Small intestine (tissue), 7 donors: ENCODE measurements at regions not wholly inside any gene's neighbourhood (a gene's known extent, or its start where the extent isn't known, plus 50 kb on each side); places are given as distances from the start of the nearest gene placed in this dataset.

Experiments used
- DNase-seq, 2 donors: peaks; one replicate each; pipeline versions ENCODE4 v3.0.0 to v3.0.0-alpha.2; 2013
- FAIRE-seq: peaks from 2 replicates; lab custom pipeline; 2012; peaks lifted over from hg19 to GRCh38; lab: Jason Lieb, UNC
- H3K27ac ChIP-seq, 3 donors: one replicate each; pipeline ENCODE4 v1.5.1; 2013; ENCODE audit warnings: low read length in 2 of 3, mild to moderate bottlenecking in 2 of 3, control low read depth in 1 of 3, inconsistent platforms in 1 of 3, low read depth in 1 of 3, moderate library complexity in 1 of 3
- H3K27me3 ChIP-seq, 3 donors: one replicate each; pipeline ENCODE4 v1.6.1; 2013; ENCODE audit warnings: low read length in 3 of 3, inconsistent platforms in 1 of 3; ENCODE audit not compliant: control insufficient read depth in 3 of 3, insufficient read depth in 3 of 3
- H3K36me3 ChIP-seq, 3 donors: one replicate each; pipeline ENCODE4 v1.6.1; 2013; ENCODE audit warnings: low read length in 3 of 3, inconsistent platforms in 1 of 3, low read depth in 1 of 3, mild to moderate bottlenecking in 1 of 3, moderate library complexity in 1 of 3; ENCODE audit not compliant: control insufficient read depth in 3 of 3, insufficient read depth in 2 of 3
- H3K4me1 ChIP-seq, 3 donors: one replicate each; pipeline ENCODE4 v1.6.1; 2013; ENCODE audit warnings: low read length in 2 of 3, inconsistent platforms in 1 of 3, low read depth in 1 of 3, mild to moderate bottlenecking in 1 of 3, moderate library complexity in 1 of 3; ENCODE audit not compliant: control insufficient read depth in 3 of 3, insufficient read depth in 2 of 3
- H3K4me3 ChIP-seq, 3 donors: one replicate each; pipeline ENCODE4 v1.5.1; 2013; ENCODE audit warnings: low read length in 3 of 3, control low read depth in 1 of 3, inconsistent platforms in 1 of 3, low read depth in 1 of 3, mild to moderate bottlenecking in 1 of 3, moderate library complexity in 1 of 3
- H3K9me3 ChIP-seq, 2 donors: one replicate each; pipeline ENCODE4 v1.6.1; 2013; ENCODE audit warnings: low read depth in 1 of 2, low read length in 1 of 2; ENCODE audit not compliant: control insufficient read depth in 2 of 2, insufficient read depth in 1 of 2
- whole genome bisulfite sequencing, 3 donors: extraction: QIAGEN DNeasy Blood & Tissue Kit; methylation state at CpG; one replicate each; pipeline ENCODE4 v1.1.7; 2013; 5-methylcytosine and 5-hydroxymethylcytosine counted together
- donor health status: healthy with polysubstance abuse.
- donor health status: control.
- donor health status: control.
- donor health status: Bipolar disorder and iron deficiency.
- donor health status: healthy.

- Histone ChIP-seq H3K9me3 (no peaks in the 10 kb centered on the region), H3K27ac (no peak overlapping the region), H3K4me3 (no peak overlapping the region), H3K36me3 (no peaks in the 10 kb centered on the region), H3K4me1 (no peaks in the 10 kb centered on the region), H3K27me3 (no peaks in the 10 kb centered on the region)
- WGBS, 3 donors = 16 to 19% (median 18%) methylated on average over 2 of the region's 2 CpGs
- no peak for FAIRE-seq
- DNase-seq = peak in 1 of 2 donors; percentile 27
Observed at GRCh38 chr6:23414051-23414445, 712.0 kb upstream of the NRSN1 start.

GRCh38 chr6:23414922-23415321 is 711.1 kb upstream of the NRSN1 start:
- Histone ChIP-seq H3K9me3 (no peaks in the 10 kb centered on the region), H3K4me3 (no peak overlapping the region), H3K27ac (no peak overlapping the region), H3K4me1 (no peaks in the 10 kb centered on the region), H3K36me3 (no peaks in the 10 kb centered on the region), H3K27me3 (no peaks in the 10 kb centered on the region)
- DNase-seq (no peak), FAIRE-seq (no peak)
- 69 to 81% (median 80%) methylated on average over 3 of the region's 3 CpGs for WGBS, 3 donors

- FAIRE-seq (no peak), DNase-seq (no peak)
- Histone ChIP-seq H3K9me3 (peaks cover 0 to 3% of the 10 kb centered on the region in 2 donors), H3K36me3 (no peaks in the 10 kb centered on the region), H3K27ac (no peak overlapping the region), H3K4me1 (no peaks in the 10 kb centered on the region), H3K27me3 (no peaks in the 10 kb centered on the region), H3K4me3 (no peak overlapping the region)
- 79 to 84% (median 82%) methylated on average over 5 of the region's 5 CpGs for WGBS, 3 donors
Observed at GRCh38 chr6:23415819-23416427, 710.1 kb upstream of the NRSN1 start.

GRCh38 chr6:23417133-23417532 is 708.9 kb upstream of the NRSN1 start:
- FAIRE-seq (no peak), DNase-seq (no peak)
- Histone ChIP-seq H3K36me3 (no peaks in the 10 kb centered on the region), H3K27ac (no peak overlapping the region), H3K4me1 (no peaks in the 10 kb centered on the region), H3K27me3 (no peaks in the 10 kb centered on the region), H3K4me3 (no peak overlapping the region), H3K9me3 (peaks cover 0 to 3% of the 10 kb centered on the region in 2 donors)
- WGBS, 3 donors = 82 to 91% (median 90%) methylated on average over 9 of the region's 9 CpGs

- no peaks in the 10 kb centered on the region for H3K4me1 ChIP-seq
- H3K9me3 ChIP-seq = peaks cover 0 to 3% of the 10 kb centered on the region in 2 donors
- WGBS, 3 donors = 74 to 83% (median 82%) methylated on average over 3 of the region's 3 CpGs
- no peaks in the 10 kb centered on the region for H3K36me3 ChIP-seq
- H3K27me3 ChIP-seq = no peaks in the 10 kb centered on the region
- no peak overlapping the region for H3K4me3 ChIP-seq
- H3K27ac ChIP-seq = no peak overlapping the region
- DNase-seq (no peak), FAIRE-seq (no peak)
Observed at GRCh38 chr6:23418095-23418494, 707.9 kb upstream of the NRSN1 start.

GRCh38 chr6:23419046-23419445 is 707.0 kb upstream of the NRSN1 start:
- no peaks in the 10 kb centered on the region for H3K27me3 ChIP-seq
- no peak overlapping the region for H3K4me3 ChIP-seq
- H3K9me3 ChIP-seq = peaks cover 0 to 3% of the 10 kb centered on the region in 2 donors
- DNase-seq (no peak), FAIRE-seq (no peak)
- WGBS, 3 donors = 86 to 91% (median 86%) methylated on average over 1 of the region's 1 CpG
- H3K27ac ChIP-seq = no peak overlapping the region
- H3K4me1 ChIP-seq = no peaks in the 10 kb centered on the region
- H3K36me3 ChIP-seq = no peaks in the 10 kb centered on the region

- no peaks in the 10 kb centered on the region for H3K36me3 ChIP-seq
Observed at GRCh38 chr6:23420659-23421350, 705.2 kb upstream of the NRSN1 start.

GRCh38 chr6:23424584-23424983 is 701.4 kb upstream of the NRSN1 start:
- Histone ChIP-seq H3K9me3 (peaks cover 0 to 3% of the 10 kb centered on the region in 2 donors), H3K27me3 (no peaks in the 10 kb centered on the region), H3K4me1 (no peaks in the 10 kb centered on the region), H3K4me3 (no peak overlapping the region), H3K36me3 (no peaks in the 10 kb centered on the region), H3K27ac (no peak overlapping the region)
- FAIRE-seq = no peak
- WGBS, 3 donors = 81 to 89% (median 89%) methylated on average over 3 of the region's 3 CpGs
- no peak for DNase-seq

More at GRCh38 chr6:23420659-23421350, 705.2 kb upstream of the NRSN1 start:
- peaks cover 0 to 3% of the 10 kb centered on the region in 2 donors for H3K9me3 ChIP-seq
- DNase-seq (no peak), FAIRE-seq (no peak)
- H3K27me3 ChIP-seq = no peaks in the 10 kb centered on the region
- H3K4me3 ChIP-seq = no peak overlapping the region
- no peak overlapping the region for H3K27ac ChIP-seq
- 76 to 84% (median 79%) methylated on average over 4 of the region's 4 CpGs for WGBS, 3 donors
- no peaks in the 10 kb centered on the region for H3K4me1 ChIP-seq
